ENCODE measurements at regions not wholly inside any gene's neighbourhood (a gene's known extent, or its start where the extent isn't known, plus 50 kb on each side); places are given as distances from the start of the nearest gene placed in this dataset.
A peak's percentile ranks its signal among the peaks of the same experiment; 100 is the strongest.

GRCh38 chr4:45100956-45101818 lies 374.8 kb upstream of the GNPDA2 start:
- DNase-seq = peak in 2 of 56 donors; percentile 1 to 10

- no peak for DNase-seq
These were observed 373.1 kb upstream of the GNPDA2 start for GRCh38 chr4:45099471-45099870.

- no peak for DNase-seq
These were observed 368.3 kb upstream of the GNPDA2 start for GRCh38 chr4:45094684-45095083.

- peak in 4 of 56 donors; percentile 2 to 12 (median 4) for DNase-seq
These were observed 355.7 kb upstream of the GNPDA2 start for GRCh38 chr4:45082101-45082500.

- no peak for DNase-seq
These were observed 353.3 kb upstream of the GNPDA2 start for GRCh38 chr4:45079616-45080015.

- no peak for DNase-seq
These were observed 351.8 kb upstream of the GNPDA2 start for GRCh38 chr4:45078201-45078600.

- no peak for DNase-seq
These were observed 346.6 kb upstream of the GNPDA2 start for GRCh38 chr4:45072981-45073380.

- DNase-seq = no peak
These were observed 338.4 kb upstream of the GNPDA2 start for GRCh38 chr4:45064741-45065140.

GRCh38 chr4:45063696-45064095 lies 337.3 kb upstream of the GNPDA2 start:
- DNase-seq = no peak

GRCh38 chr4:45062935-45063545 lies 336.7 kb upstream of the GNPDA2 start:
- no peak for DNase-seq

- no peak for DNase-seq
These were observed 317.6 kb upstream of the GNPDA2 start for GRCh38 chr4:45043911-45044310.

GRCh38 chr4:45036677-45037076 lies 310.3 kb upstream of the GNPDA2 start:
- DNase-seq = no peak

GRCh38 chr4:45033676-45034419 lies 307.5 kb upstream of the GNPDA2 start:
- no peak for DNase-seq

GRCh38 chr4:45030059-45030458 lies 303.7 kb upstream of the GNPDA2 start:
- DNase-seq = no peak

- no peak for DNase-seq
These were observed 281.2 kb upstream of the GNPDA2 start for GRCh38 chr4:45007508-45007907.

- DNase-seq = no peak
These were observed 279.7 kb upstream of the GNPDA2 start for GRCh38 chr4:45006078-45006477.

- DNase-seq = no peak
These were observed 278.6 kb upstream of the GNPDA2 start for GRCh38 chr4:45004847-45005565.

- DNase-seq = no peak
These were observed 278.0 kb upstream of the GNPDA2 start for GRCh38 chr4:45004326-45004725.

- DNase-seq = no peak
These were observed 270.0 kb upstream of the GNPDA2 start for GRCh38 chr4:44996276-44996845.

- DNase-seq = no peak
These were observed 261.7 kb upstream of the GNPDA2 start for GRCh38 chr4:44988011-44988410.

GRCh38 chr4:44985938-44986337 lies 259.6 kb upstream of the GNPDA2 start:
- DNase-seq = no peak

All from amygdala (tissue), 56 donors.